GM21737 (cell line): ENCODE measurements at regions not wholly inside any gene's neighbourhood (a gene's known extent, or its start where the extent isn't known, plus 50 kb on each side); places are given as distances from the start of the nearest gene placed in this dataset.
"Not testable (repeated sequence)": the region's sequence is repeated elsewhere in the genome, so short reads cannot be mapped to it uniquely, and the experiment has no call there.

Experiments used
- ATAC-seq: cut with Tn5 transposase; IDR thresholded peaks from one replicate; pipeline ENCODE4 v1.9.1; 2021; ENCODE audit warnings: mild to moderate bottlenecking, moderate library complexity; ENCODE audit not compliant: unreplicated experiment

- ATAC-seq: no peak
These were observed 728.5 kb upstream of the B3GALT2 start for GRCh38 chr1:193914871-193915270.

- ATAC-seq: no peak
These were observed 723.1 kb upstream of the B3GALT2 start for GRCh38 chr1:193909406-193910082.

- no peak for ATAC-seq
These were observed 719.1 kb upstream of the B3GALT2 start for GRCh38 chr1:193905288-193906085.

- ATAC-seq: no peak
These were observed 705.4 kb upstream of the B3GALT2 start for GRCh38 chr1:193891788-193892187.

- no peak for ATAC-seq
These were observed 704.5 kb upstream of the B3GALT2 start for GRCh38 chr1:193890935-193891334.

GRCh38 chr1:193884848-193885558, 698.6 kb upstream of the B3GALT2 start:
- ATAC-seq: no peak

- not testable (repeated sequence) for ATAC-seq
These were observed 691.5 kb upstream of the B3GALT2 start for GRCh38 chr1:193877920-193878319.

GRCh38 chr1:193868425-193868824, 682.0 kb upstream of the B3GALT2 start:
- no peak for ATAC-seq

- ATAC-seq: no peak
These were observed 669.8 kb upstream of the B3GALT2 start for GRCh38 chr1:193856261-193856660.

GRCh38 chr1:193850745-193851144, 664.3 kb upstream of the B3GALT2 start:
- ATAC-seq: no peak

GRCh38 chr1:193846876-193847604, 660.6 kb upstream of the B3GALT2 start:
- no peak for ATAC-seq

GRCh38 chr1:193846411-193846810, 660.0 kb upstream of the B3GALT2 start:
- no peak for ATAC-seq

GRCh38 chr1:193841857-193842256, 655.4 kb upstream of the B3GALT2 start:
- no peak for ATAC-seq

GRCh38 chr1:193831465-193831864, 645.1 kb upstream of the B3GALT2 start:
- no peak for ATAC-seq

- ATAC-seq: no peak
These were observed 641.1 kb upstream of the B3GALT2 start for GRCh38 chr1:193827516-193827915.

GRCh38 chr1:193819376-193819775, 633.0 kb upstream of the B3GALT2 start:
- ATAC-seq: no peak

GRCh38 chr1:193807208-193807607, 620.8 kb upstream of the B3GALT2 start:
- no peak for ATAC-seq

- no peak for ATAC-seq
These were observed 620.0 kb upstream of the B3GALT2 start for GRCh38 chr1:193806079-193807048.

- no peak for ATAC-seq
These were observed 613.7 kb upstream of the B3GALT2 start for GRCh38 chr1:193799948-193800690.
